ENCODE measurements at regions not wholly inside any gene's neighbourhood (a gene's known extent, or its start where the extent isn't known, plus 50 kb on each side); places are given as distances from the start of the nearest gene placed in this dataset.
"Not testable (repeated sequence)": the region's sequence is repeated elsewhere in the genome, so short reads cannot be mapped to it uniquely, and the experiment has no call there.

- no peak for DNase-seq
These were observed 67.6 kb downstream of the HTR1A start for GRCh38 chr5:63894690-63895089.

GRCh38 chr5:63878788-63879187, 83.5 kb downstream of the HTR1A start:
- no peak for DNase-seq

GRCh38 chr5:63877961-63878360, 84.3 kb downstream of the HTR1A start:
- DNase-seq: no peak

GRCh38 chr5:63860379-63860778, 101.9 kb downstream of the HTR1A start:
- no peak for DNase-seq

- no peak for DNase-seq
These were observed 108.2 kb downstream of the HTR1A start for GRCh38 chr5:63854076-63854475.

- no peak for DNase-seq
These were observed 119.1 kb downstream of the HTR1A start for GRCh38 chr5:63843190-63843589.

- DNase-seq: no peak
These were observed 124.8 kb downstream of the HTR1A start for GRCh38 chr5:63837437-63837836.

GRCh38 chr5:63831381-63831780, 130.9 kb downstream of the HTR1A start:
- no peak for DNase-seq

GRCh38 chr5:63825984-63826383, 136.3 kb downstream of the HTR1A start:
- no peak for DNase-seq

- no peak for DNase-seq
These were observed 138.7 kb downstream of the HTR1A start for GRCh38 chr5:63823583-63823982.

- DNase-seq: no peak
These were observed 139.6 kb downstream of the HTR1A start for GRCh38 chr5:63822614-63823013.

- DNase-seq: no peak
These were observed 141.7 kb downstream of the HTR1A start for GRCh38 chr5:63820577-63820976.

- no peak for DNase-seq
These were observed 149.6 kb downstream of the HTR1A start for GRCh38 chr5:63812693-63813092.

GRCh38 chr5:63811961-63812360, 150.3 kb downstream of the HTR1A start:
- DNase-seq: no peak

- DNase-seq: no peak
These were observed 151.0 kb downstream of the HTR1A start for GRCh38 chr5:63811286-63811685.

GRCh38 chr5:63805151-63805550, 157.1 kb downstream of the HTR1A start:
- no peak for DNase-seq

- no peak for DNase-seq
These were observed 159.1 kb downstream of the HTR1A start for GRCh38 chr5:63803165-63803564.

GRCh38 chr5:63794979-63795378, 167.3 kb downstream of the HTR1A start:
- no peak for DNase-seq

GRCh38 chr5:63794296-63794695, 167.9 kb downstream of the HTR1A start:
- no peak for DNase-seq

- DNase-seq: no peak
These were observed 187.3 kb downstream of the HTR1A start for GRCh38 chr5:63774939-63775338.

- DNase-seq: no peak
These were observed 194.0 kb downstream of the HTR1A start for GRCh38 chr5:63768221-63768620.

GRCh38 chr5:63760965-63761364, 201.3 kb downstream of the HTR1A start:
- DNase-seq: no peak

GRCh38 chr5:63743096-63743798, 219.0 kb downstream of the HTR1A start:
- DNase-seq: no peak

- not testable (repeated sequence) for DNase-seq
These were observed 229.4 kb downstream of the HTR1A start for GRCh38 chr5:63732880-63733279.

GRCh38 chr5:63727583-63727982, 234.7 kb downstream of the HTR1A start:
- DNase-seq: no peak
